ENCODE measurements at regions not wholly inside any gene's neighbourhood (a gene's known extent, or its start where the extent isn't known, plus 50 kb on each side); places are given as distances from the start of the nearest gene placed in this dataset.
"Not testable (repeated sequence)": the region's sequence is repeated elsewhere in the genome, so short reads cannot be mapped to it uniquely, and the experiment has no call there.

- no peak for DNase-seq (ENCODE audit: low read depth)
Measured at GRCh38 chr5:30479104-30479503, 714.4 kb upstream of the CDH6 start.

GRCh38 chr5:30475429-30475828 is 718.1 kb upstream of the CDH6 start:
- no peak for DNase-seq (ENCODE audit: low read depth)

- DNase-seq (ENCODE audit: low read depth), result no peak
Measured at GRCh38 chr5:30469691-30470090, 723.8 kb upstream of the CDH6 start.

- no peak for DNase-seq (ENCODE audit: low read depth)
Measured at GRCh38 chr5:30458681-30459080, 734.8 kb upstream of the CDH6 start.

GRCh38 chr5:30455484-30455883 is 738.0 kb upstream of the CDH6 start:
- not testable (repeated sequence) for DNase-seq (ENCODE audit: low read depth)

GRCh38 chr5:30453168-30453567 is 740.3 kb upstream of the CDH6 start:
- DNase-seq (ENCODE audit: low read depth), result no peak

GRCh38 chr5:30450153-30450552 is 743.3 kb upstream of the CDH6 start:
- DNase-seq (ENCODE audit: low read depth), result no peak

GRCh38 chr5:30447431-30447830 is 746.1 kb upstream of the CDH6 start:
- DNase-seq (ENCODE audit: low read depth), result no peak

GRCh38 chr5:30446456-30446855 is 747.0 kb upstream of the CDH6 start:
- DNase-seq (ENCODE audit: low read depth), result no peak

- no peak for DNase-seq (ENCODE audit: low read depth)
Measured at GRCh38 chr5:30438785-30439184, 754.7 kb upstream of the CDH6 start.

- no peak for DNase-seq (ENCODE audit: low read depth)
Measured at GRCh38 chr5:30436691-30437090, 756.8 kb upstream of the CDH6 start.

GRCh38 chr5:30428866-30429407 is 764.5 kb upstream of the CDH6 start:
- not testable (repeated sequence) for DNase-seq (ENCODE audit: low read depth)

GRCh38 chr5:30414078-30414477 is 779.4 kb upstream of the CDH6 start:
- DNase-seq (ENCODE audit: low read depth), result no peak

GRCh38 chr5:30413540-30413939 is 779.9 kb upstream of the CDH6 start:
- DNase-seq (ENCODE audit: low read depth), result no peak

- DNase-seq (ENCODE audit: low read depth), result no peak
Measured at GRCh38 chr5:30405821-30406220, 787.7 kb upstream of the CDH6 start.

- no peak for DNase-seq (ENCODE audit: low read depth)
Measured at GRCh38 chr5:30401479-30402058, 791.9 kb upstream of the CDH6 start.

- DNase-seq (ENCODE audit: low read depth), result no peak
Measured at GRCh38 chr5:30398423-30398822, 795.1 kb upstream of the CDH6 start.

GRCh38 chr5:30392897-30393296 is 800.6 kb upstream of the CDH6 start:
- DNase-seq (ENCODE audit: low read depth), result no peak

GRCh38 chr5:30390095-30390494 is 803.4 kb upstream of the CDH6 start:
- DNase-seq (ENCODE audit: low read depth), result no peak

- no peak for DNase-seq (ENCODE audit: low read depth)
Measured at GRCh38 chr5:30387974-30388632, 805.4 kb upstream of the CDH6 start.

GRCh38 chr5:30385754-30386153 is 807.7 kb upstream of the CDH6 start:
- no peak for DNase-seq (ENCODE audit: low read depth)

GRCh38 chr5:30384171-30384570 is 809.3 kb upstream of the CDH6 start:
- no peak for DNase-seq (ENCODE audit: low read depth)

GRCh38 chr5:30380228-30380627 is 813.3 kb upstream of the CDH6 start:
- DNase-seq (ENCODE audit: low read depth), result no peak

GRCh38 chr5:30376848-30377247 is 816.6 kb upstream of the CDH6 start:
- no peak for DNase-seq (ENCODE audit: low read depth)

Data from EH (cell line).